H7 (cell line): ENCODE measurements at regions not wholly inside any gene's neighbourhood (a gene's known extent, or its start where the extent isn't known, plus 50 kb on each side); places are given as distances from the start of the nearest gene placed in this dataset.

Experiments used
- DNase-seq: peaks from one replicate; pipeline ENCODE4 v3.0.0; 2012
- H3K27me3 ChIP-seq: 2 replicates; pipeline ENCODE4 v1.6.0; 2011; ENCODE audit warnings: mild to moderate bottlenecking, low read length; ENCODE audit not compliant: control insufficient read depth, insufficient read depth
- H3K36me3 ChIP-seq: replicated peaks from 2 replicates; pipeline ENCODE4 v1.5.1; 2011; ENCODE audit warnings: low read length; ENCODE audit not compliant: control insufficient read depth, insufficient read depth
- H3K4me3 ChIP-seq: 2 replicates; pipeline ENCODE4 v1.5.1; 2011; ENCODE audit warnings: low read depth, mild to moderate bottlenecking, control low read depth, low read length, moderate library complexity; ENCODE audit not compliant: insufficient read depth

DNA sequence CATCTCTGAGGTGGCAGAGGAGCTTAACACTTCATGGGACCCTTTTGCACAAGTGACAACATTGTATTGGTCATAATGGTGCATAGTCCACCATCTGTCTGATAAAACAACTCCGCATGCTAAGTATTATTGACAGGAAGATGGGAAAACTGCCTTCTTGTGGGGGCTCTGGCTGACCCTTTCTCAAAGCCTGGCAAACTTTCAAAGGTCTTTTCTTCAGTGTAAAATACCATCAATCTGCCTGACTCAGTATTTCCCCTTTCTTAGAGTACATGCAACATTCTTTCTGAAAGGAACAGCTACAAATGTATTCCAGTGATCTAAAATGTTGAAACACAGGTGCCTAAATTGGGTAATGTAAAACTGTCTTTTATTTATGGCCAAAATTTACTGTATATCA lies 89.1 kb downstream of the NAA11 start:
- no peaks in the 10 kb centered on the region for H3K36me3 ChIP-seq
- no peak for DNase-seq
- H3K27me3 ChIP-seq = no peaks in the 10 kb centered on the region

GRCh38 chr4:79235095-79235494 lies 90.8 kb downstream of the NAA11 start:
- no peak for DNase-seq
- Histone ChIP-seq H3K36me3 (no peaks in the 10 kb centered on the region), H3K4me3 (no peak overlapping the region), H3K27me3 (no peaks in the 10 kb centered on the region)

More for the DNA sequence above, 89.1 kb downstream of the NAA11 start:
- H3K4me3 ChIP-seq = no peak overlapping the region

- DNase-seq = no peak
These were observed 92.0 kb downstream of the NAA11 start for GRCh38 chr4:79233820-79234219.

GRCh38 chr4:79232540-79232939 lies 93.3 kb downstream of the NAA11 start:
- H3K4me3 ChIP-seq = no peak overlapping the region
- no peak for DNase-seq
- no peaks in the 10 kb centered on the region for H3K27me3 ChIP-seq
- H3K36me3 ChIP-seq = no peaks in the 10 kb centered on the region

More at GRCh38 chr4:79233820-79234219, 92.0 kb downstream of the NAA11 start:
- Histone ChIP-seq H3K27me3 (no peaks in the 10 kb centered on the region), H3K36me3 (no peaks in the 10 kb centered on the region), H3K4me3 (no peak overlapping the region)

- Histone ChIP-seq H3K27me3 (no peaks in the 10 kb centered on the region), H3K36me3 (no peaks in the 10 kb centered on the region), H3K4me3 (no peak overlapping the region)
- no peak for DNase-seq
These were observed 98.0 kb downstream of the NAA11 start for GRCh38 chr4:79227860-79228259.

GRCh38 chr4:79225360-79225759 lies 100.5 kb downstream of the NAA11 start:
- no peak for DNase-seq

GRCh38 chr4:79224777-79225104 lies 101.1 kb downstream of the NAA11 start:
- H3K4me3 ChIP-seq = no peak overlapping the region
- no peak for DNase-seq
- H3K36me3 ChIP-seq = no peaks in the 10 kb centered on the region
- no peaks in the 10 kb centered on the region for H3K27me3 ChIP-seq

More at GRCh38 chr4:79225360-79225759, 100.5 kb downstream of the NAA11 start:
- H3K36me3 ChIP-seq = no peaks in the 10 kb centered on the region
- no peak overlapping the region for H3K4me3 ChIP-seq
- H3K27me3 ChIP-seq = no peaks in the 10 kb centered on the region

- H3K4me3 ChIP-seq = no peak overlapping the region
- H3K27me3 ChIP-seq = no peaks in the 10 kb centered on the region
- DNase-seq = no peak
- no peaks in the 10 kb centered on the region for H3K36me3 ChIP-seq
These were observed 101.7 kb downstream of the NAA11 start for GRCh38 chr4:79223993-79224776.

- no peak for DNase-seq
These were observed 108.8 kb downstream of the NAA11 start for GRCh38 chr4:79217025-79217424.

GRCh38 chr4:79213702-79214101 lies 112.2 kb downstream of the NAA11 start:
- Histone ChIP-seq H3K36me3 (no peaks in the 10 kb centered on the region), H3K27me3 (no peaks in the 10 kb centered on the region), H3K4me3 (no peak overlapping the region)
- DNase-seq = no peak

More at GRCh38 chr4:79217025-79217424, 108.8 kb downstream of the NAA11 start:
- no peaks in the 10 kb centered on the region for H3K27me3 ChIP-seq
- no peaks in the 10 kb centered on the region for H3K36me3 ChIP-seq
- H3K4me3 ChIP-seq = no peak overlapping the region

DNA sequence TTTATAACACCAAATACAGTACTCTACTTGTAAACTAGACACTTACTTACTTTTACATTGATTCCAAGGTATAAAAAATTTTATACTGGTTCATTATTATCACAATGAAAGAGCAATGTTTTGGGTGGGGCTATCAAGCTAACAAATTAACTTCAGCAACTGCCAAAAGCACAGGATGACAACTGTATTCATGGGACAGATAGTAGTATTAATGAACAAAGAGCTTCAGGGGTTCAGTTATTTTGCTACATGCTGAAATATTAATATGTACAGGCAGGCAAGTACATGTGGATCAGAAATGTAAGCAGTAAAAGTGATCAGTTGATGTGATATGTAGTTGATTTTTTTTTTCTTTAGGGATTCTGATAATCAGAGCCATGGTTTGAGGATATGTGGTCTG lies 112.9 kb downstream of the NAA11 start:
- H3K36me3 ChIP-seq = no peaks in the 10 kb centered on the region
- no peak overlapping the region for H3K4me3 ChIP-seq
- no peaks in the 10 kb centered on the region for H3K27me3 ChIP-seq
- DNase-seq = no peak

- Histone ChIP-seq H3K36me3 (no peaks in the 10 kb centered on the region), H3K27me3 (no peaks in the 10 kb centered on the region), H3K4me3 (no peak overlapping the region)
- DNase-seq = no peak
These were observed 113.5 kb downstream of the NAA11 start for GRCh38 chr4:79212311-79212710.

DNA sequence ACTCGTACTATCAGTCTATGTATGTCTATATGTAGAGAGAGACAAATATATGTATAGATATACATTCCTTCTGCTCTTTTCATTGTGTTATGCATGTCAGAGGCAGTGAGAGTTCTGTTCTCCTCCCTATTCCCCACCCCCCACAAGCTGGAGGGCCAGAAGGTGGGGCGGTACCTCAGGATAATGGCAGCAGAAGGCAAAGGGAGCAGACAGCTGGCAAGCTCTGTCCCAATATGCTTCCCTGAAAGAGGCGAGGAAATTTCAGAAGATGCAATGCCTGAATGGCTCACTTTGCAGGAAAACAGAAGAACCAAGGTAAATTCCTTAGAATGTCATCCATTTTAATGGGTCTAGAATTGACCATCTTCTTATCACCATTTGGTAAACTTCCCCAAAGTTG lies 114.4 kb downstream of the NAA11 start:
- H3K4me3 ChIP-seq = no peak overlapping the region
- H3K36me3 ChIP-seq = no peaks in the 10 kb centered on the region
- no peaks in the 10 kb centered on the region for H3K27me3 ChIP-seq
- DNase-seq = no peak

DNA sequence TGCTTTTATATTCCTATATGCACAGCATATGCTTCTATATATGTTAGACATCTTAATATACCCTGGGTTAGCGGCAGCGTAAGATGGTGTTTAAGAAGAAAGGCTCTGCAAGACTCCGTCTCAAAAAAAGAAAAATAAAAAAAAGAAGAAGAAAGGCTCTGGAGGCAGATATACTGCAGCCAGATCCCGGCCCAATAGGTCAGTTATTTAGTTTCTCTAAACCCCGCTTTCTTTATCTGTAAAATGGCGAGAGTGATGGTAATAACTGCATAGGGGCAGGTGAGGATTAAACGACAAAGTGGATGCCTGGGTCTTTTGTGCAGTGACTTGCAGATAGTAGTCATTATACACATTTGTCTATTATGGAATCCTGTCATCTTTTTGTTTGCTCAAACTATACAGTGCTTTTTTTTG lies 115.2 kb downstream of the NAA11 start:
- Histone ChIP-seq H3K36me3 (no peaks in the 10 kb centered on the region), H3K27me3 (no peaks in the 10 kb centered on the region), H3K4me3 (no peak overlapping the region)
- no peak for DNase-seq

DNA sequence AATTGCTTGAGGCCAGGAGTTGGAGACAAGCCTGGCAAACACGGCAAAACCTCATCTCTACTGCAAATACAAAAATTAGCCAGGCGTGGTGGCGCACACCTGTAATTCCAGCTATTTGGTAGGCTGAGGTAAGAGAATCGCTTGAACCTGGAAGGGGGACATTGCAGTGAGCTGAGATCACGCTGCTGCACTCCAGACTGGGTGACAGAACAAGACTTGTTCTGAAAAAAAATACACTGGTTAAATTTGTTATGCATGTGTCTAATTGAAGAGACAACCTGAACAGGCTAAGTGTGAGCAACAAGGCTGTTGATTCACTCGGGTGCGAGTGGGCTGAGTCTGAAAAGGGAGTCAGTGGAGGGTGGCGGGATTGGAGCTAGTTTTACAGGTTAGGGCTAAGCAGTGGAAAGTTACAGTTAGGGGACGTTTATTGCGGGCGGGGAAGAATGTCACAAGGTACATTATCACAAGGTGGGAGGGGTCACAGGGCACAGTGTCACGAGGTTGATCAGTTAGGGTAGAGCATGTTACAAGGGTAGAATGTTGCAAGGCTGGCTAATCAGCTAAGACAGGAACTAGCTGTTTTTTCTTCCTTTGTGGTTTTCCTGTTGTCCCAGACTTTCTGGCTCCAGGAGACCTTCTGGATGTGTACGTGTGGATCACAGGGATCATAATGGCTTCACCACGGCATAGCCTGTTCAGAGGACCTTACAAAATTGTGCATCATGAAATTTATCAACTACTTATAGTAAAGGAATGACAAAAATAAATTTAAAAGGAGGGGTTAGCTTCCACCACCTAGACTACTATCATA lies 115.8 kb downstream of the NAA11 start:
- Histone ChIP-seq H3K27me3 (no peaks in the 10 kb centered on the region), H3K4me3 (no peak overlapping the region), H3K36me3 (no peaks in the 10 kb centered on the region)
- DNase-seq = no peak
